Inflammatory macrophage treated with lipopolysaccharide for 4 hours (primary cell): ENCODE measurements at regions not wholly inside any gene's neighbourhood (a gene's known extent, or its start where the extent isn't known, plus 50 kb on each side); places are given as distances from the start of the nearest gene placed in this dataset.

ENCODE experiments used
- DNase-seq: peaks from one replicate; pipeline ENCODE4 v3.0.0-alpha.2; 2020

GRCh38 chr10:123417414-123417813 is 248.7 kb upstream of the GPR26 start:
- no peak for DNase-seq

GRCh38 chr10:123421461-123421860 is 244.7 kb upstream of the GPR26 start:
- DNase-seq: no peak

GRCh38 chr10:123422261-123422660 is 243.9 kb upstream of the GPR26 start:
- DNase-seq: no peak

- no peak for DNase-seq
These were observed 241.6 kb upstream of the GPR26 start for GRCh38 chr10:123424537-123424936.

GRCh38 chr10:123425680-123426079 is 240.5 kb upstream of the GPR26 start:
- no peak for DNase-seq

- DNase-seq: peak; percentile 83
These were observed 238.9 kb upstream of the GPR26 start for GRCh38 chr10:123427165-123427786.

GRCh38 chr10:123428391-123428790 is 237.8 kb upstream of the GPR26 start:
- DNase-seq: no peak

- DNase-seq: no peak
These were observed 236.4 kb upstream of the GPR26 start for GRCh38 chr10:123429706-123430221.

- no peak for DNase-seq
These were observed 232.6 kb upstream of the GPR26 start for GRCh38 chr10:123433539-123433938.

GRCh38 chr10:123434435-123435039 is 231.6 kb upstream of the GPR26 start:
- no peak for DNase-seq

GRCh38 chr10:123442901-123443300 is 223.3 kb upstream of the GPR26 start:
- DNase-seq: no peak

GRCh38 chr10:123443924-123444323 is 222.2 kb upstream of the GPR26 start:
- no peak for DNase-seq

- DNase-seq: no peak
These were observed 220.8 kb upstream of the GPR26 start for GRCh38 chr10:123445261-123445775.

- DNase-seq: no peak
These were observed 219.6 kb upstream of the GPR26 start for GRCh38 chr10:123446449-123447156.

GRCh38 chr10:123449234-123449962 is 216.8 kb upstream of the GPR26 start:
- no peak for DNase-seq

- no peak for DNase-seq
These were observed 215.1 kb upstream of the GPR26 start for GRCh38 chr10:123450956-123451605.

GRCh38 chr10:123451618-123452245 is 214.4 kb upstream of the GPR26 start:
- DNase-seq: no peak

- no peak for DNase-seq
These were observed 211.2 kb upstream of the GPR26 start for GRCh38 chr10:123454987-123455386.

- DNase-seq: no peak
These were observed 210.3 kb upstream of the GPR26 start for GRCh38 chr10:123455861-123456260.

- peak; percentile 24 for DNase-seq
These were observed 207.2 kb upstream of the GPR26 start for GRCh38 chr10:123458933-123459332.

GRCh38 chr10:123459371-123460091 is 206.6 kb upstream of the GPR26 start:
- DNase-seq: no peak
